ENCODE measurements at regions not wholly inside any gene's neighbourhood (a gene's known extent, or its start where the extent isn't known, plus 50 kb on each side); places are given as distances from the start of the nearest gene placed in this dataset.

- no peak for DNase-seq (ENCODE audit: low read depth in 3 of 3)
Measured at GRCh38 chr16:26295625-26296304, 604.0 kb downstream of the HS3ST4 start.

GRCh38 chr16:26301516-26301915 lies 609.8 kb downstream of the HS3ST4 start:
- DNase-seq (ENCODE audit: low read depth in 3 of 3) = no peak

GRCh38 chr16:26316683-26317464 lies 625.1 kb downstream of the HS3ST4 start:
- DNase-seq (ENCODE audit: low read depth in 3 of 3) = no peak

- no peak for DNase-seq (ENCODE audit: low read depth in 3 of 3)
Measured at GRCh38 chr16:26317885-26318284, 626.1 kb downstream of the HS3ST4 start.

GRCh38 chr16:26330654-26331053 lies 638.9 kb downstream of the HS3ST4 start:
- no peak for DNase-seq (ENCODE audit: low read depth in 3 of 3)

- DNase-seq (ENCODE audit: low read depth in 3 of 3) = no peak
Measured at GRCh38 chr16:26334218-26335111, 642.7 kb downstream of the HS3ST4 start.

GRCh38 chr16:26335236-26335853 lies 643.6 kb downstream of the HS3ST4 start:
- no peak for DNase-seq (ENCODE audit: low read depth in 3 of 3)

GRCh38 chr16:26342621-26343020 lies 650.9 kb downstream of the HS3ST4 start:
- DNase-seq (ENCODE audit: low read depth in 3 of 3) = no peak

- no peak for DNase-seq (ENCODE audit: low read depth in 3 of 3)
Measured at GRCh38 chr16:26344240-26344776, 652.5 kb downstream of the HS3ST4 start.

- no peak for DNase-seq (ENCODE audit: low read depth in 3 of 3)
Measured at GRCh38 chr16:26344976-26345375, 653.2 kb downstream of the HS3ST4 start.

- no peak for DNase-seq (ENCODE audit: low read depth in 3 of 3)
Measured at GRCh38 chr16:26345966-26346365, 654.2 kb downstream of the HS3ST4 start.

- no peak for DNase-seq (ENCODE audit: low read depth in 3 of 3)
Measured at GRCh38 chr16:26348095-26348494, 656.3 kb downstream of the HS3ST4 start.

- DNase-seq (ENCODE audit: low read depth in 3 of 3) = no peak
Measured at GRCh38 chr16:26360867-26361266, 669.1 kb downstream of the HS3ST4 start.

GRCh38 chr16:26363581-26363980 lies 671.8 kb downstream of the HS3ST4 start:
- DNase-seq (ENCODE audit: low read depth in 3 of 3) = no peak

GRCh38 chr16:26365161-26365940 lies 673.6 kb downstream of the HS3ST4 start:
- DNase-seq (ENCODE audit: low read depth in 3 of 3) = no peak

- no peak for DNase-seq (ENCODE audit: low read depth in 3 of 3)
Measured at GRCh38 chr16:26371349-26371869, 679.6 kb downstream of the HS3ST4 start.

GRCh38 chr16:26374279-26374925 lies 682.6 kb downstream of the HS3ST4 start:
- DNase-seq (ENCODE audit: low read depth in 3 of 3) = no peak

GRCh38 chr16:26382586-26382985 lies 684.1 kb upstream of the C16orf82 start:
- no peak for DNase-seq (ENCODE audit: low read depth in 3 of 3)

- no peak for DNase-seq (ENCODE audit: low read depth in 3 of 3)
Measured at GRCh38 chr16:26386096-26386495, 680.6 kb upstream of the C16orf82 start.

- DNase-seq (ENCODE audit: low read depth in 3 of 3) = no peak
Measured at GRCh38 chr16:26391833-26392232, 674.9 kb upstream of the C16orf82 start.
